Endothelial cell of umbilical vein (primary cell): ENCODE measurements at regions not wholly inside any gene's neighbourhood (a gene's known extent, or its start where the extent isn't known, plus 50 kb on each side); places are given as distances from the start of the nearest gene placed in this dataset.

Experiments
- BruUV-seq: library from RNA; stranded (reverse); fragments of 400-500 nt; replicated peaks from 2 replicates; lab custom pipeline; 2021; lab: Mats Ljungman, UMichigan
- CTCF ChIA-PET: fragments of 300-600, 350-600 bp; sonication (Branson Sonifier 250); formaldehyde crosslinking; loops from one replicate; lab custom pipeline; 2021; ENCODE audit warnings: antibody characterized with exemption, inconsistent platforms; lab: Charles Lee
- POLR2A ChIA-PET: fragments of 300-600, 350-600 bp; sonication (Branson Sonifier 250); formaldehyde crosslinking; loops from one replicate; lab custom pipeline; 2021; ENCODE audit warnings: antibody characterized with exemption, inconsistent platforms; lab: Charles Lee
- DNase-seq: peaks from one replicate; pipeline ENCODE4 v3.0.0-alpha.2; 2011; ENCODE audit warnings: low read depth, low spot score
- FAIRE-seq: peaks from 2 replicates; lab custom pipeline; 2011; peaks lifted over from hg19 to GRCh38; lab: Jason Lieb, UNC
- H2AFZ ChIP-seq: 2 replicates; pipeline ENCODE4 v1.6.0; 2012; ENCODE audit warnings: low read depth, low read length, control low read depth, inconsistent platforms
- H3K27ac ChIP-seq: 2 replicates; pipeline ENCODE4 v1.5.1; 2011; ENCODE audit warnings: low read depth, mild to moderate bottlenecking, control low read depth, low read length, moderate library complexity; ENCODE audit not compliant: insufficient read depth
- H3K27me3 ChIP-seq, 2 experiments: 2 replicates each; pipeline versions ENCODE4 v1.6.0 to v1.6.1; 2011; ENCODE audit warnings: low read length in 2 of 2, mixed read lengths in 1 of 2; ENCODE audit not compliant: control insufficient read depth in 2 of 2, insufficient read depth in 2 of 2
- H3K36me3 ChIP-seq, 2 experiments: 2 replicates in 1 of 2; 3 replicates in 1 of 2; pipeline ENCODE4 v1.5.1; 2011; ENCODE audit warnings: low read length in 2 of 2, mild to moderate bottlenecking in 1 of 2, moderate library complexity in 1 of 2; ENCODE audit not compliant: control insufficient read depth in 2 of 2, insufficient read depth in 2 of 2; ENCODE audit errors: extremely low read depth in 1 of 2
- H3K4me1 ChIP-seq: 3 replicates; pipeline ENCODE4 v1.5.1; 2011; ENCODE audit warnings: mild to moderate bottlenecking, low read length; ENCODE audit not compliant: control insufficient read depth, insufficient read depth; ENCODE audit errors: extremely low read depth
- H3K4me2 ChIP-seq: 2 replicates; pipeline ENCODE4 v1.6.1; 2011; ENCODE audit warnings: low read length, control low read depth, mixed read lengths; ENCODE audit not compliant: insufficient read depth
- H3K4me3 ChIP-seq, 3 experiments: fragments of 200-600 bp in 1 of 3; sonication (generic), shearing (Covaris generic) in 1 of 3; replicated peaks in 1 of 3; 2 replicates each; pipeline ENCODE4 v1.5.1; 2011 to 2016; ENCODE audit warnings: control low read depth in 3 of 3, low read length in 3 of 3, mild to moderate bottlenecking in 2 of 3, inconsistent platforms in 1 of 3, low read depth in 1 of 3, moderate library complexity in 1 of 3; ENCODE audit not compliant: insufficient read depth in 1 of 3
- H3K79me2 ChIP-seq: 2 replicates; pipeline ENCODE4 v1.6.0; 2012; ENCODE audit warnings: low read length, inconsistent platforms; ENCODE audit not compliant: control insufficient read depth, insufficient read depth
- H3K9ac ChIP-seq: replicated peaks from 2 replicates; pipeline ENCODE3; 2011; ENCODE audit warnings: low read length, control low read depth; ENCODE audit not compliant: insufficient read depth; ENCODE audit errors: extremely low read depth
- H3K9me1 ChIP-seq: replicated peaks from 3 replicates; pipeline ENCODE4 v1.6.0; 2011; ENCODE audit warnings: mild to moderate bottlenecking, low read length; ENCODE audit not compliant: control insufficient read depth, insufficient read depth; ENCODE audit errors: extremely low read depth
- H3K9me3 ChIP-seq: replicated peaks from 2 replicates; pipeline ENCODE4 v1.5.1; 2012; ENCODE audit warnings: low read length, inconsistent platforms; ENCODE audit not compliant: control insufficient read depth, insufficient read depth
- H4K20me1 ChIP-seq: replicated peaks from 2 replicates; pipeline ENCODE3; 2011; ENCODE audit warnings: mild to moderate bottlenecking, low read length; ENCODE audit not compliant: control insufficient read depth, insufficient read depth; ENCODE audit errors: extremely low read depth
- CTCF ChIP-seq, 2 donors: IDR thresholded peaks; 1 replicate in 1 of 2; 2 replicates in 1 of 2; pipeline ENCODE4 v1.5.1; 2011; ENCODE audit warnings: low read length in 2 of 2, mild to moderate bottlenecking in 2 of 2, moderate library complexity in 2 of 2, control low read depth in 1 of 2, inconsistent platforms in 1 of 2, low read depth in 1 of 2; ENCODE audit not compliant: insufficient read depth in 1 of 2; ENCODE audit errors: extremely low read depth in 1 of 2
- EZH2 ChIP-seq: IDR thresholded peaks from 2 replicates; pipeline ENCODE4 v1.6.1; 2012; ENCODE audit warnings: borderline replicate concordance, low read depth, mild to moderate bottlenecking, moderate library complexity, low read length, inconsistent platforms; ENCODE audit not compliant: severe bottlenecking
- FOS ChIP-seq: IDR thresholded peaks from 2 replicates; pipeline ENCODE4 v1.6.1; 2011; ENCODE audit warnings: mild to moderate bottlenecking, low read length, moderate library complexity, borderline replicate concordance; ENCODE audit not compliant: insufficient read depth
- GATA2 ChIP-seq: IDR thresholded peaks from 2 replicates; pipeline ENCODE4 v1.7.0; 2011; ENCODE audit warnings: low read depth, mild to moderate bottlenecking, moderate library complexity, mixed read lengths, low read length; ENCODE audit not compliant: insufficient read length, insufficient read depth
- JUN ChIP-seq: IDR thresholded peaks from 2 replicates; pipeline ENCODE4 v1.6.1; 2011; ENCODE audit warnings: borderline replicate concordance, low read depth; ENCODE audit not compliant: insufficient read length, insufficient read depth
- MYC ChIP-seq: IDR thresholded peaks from one replicate; pipeline ENCODE4 v1.6.1; 2011; ENCODE audit warnings: mild to moderate bottlenecking, low read depth, low read length
- POLR2A ChIP-seq: IDR thresholded peaks from 2 replicates; pipeline ENCODE4 v1.6.1; 2012; ENCODE audit warnings: low read depth, mild to moderate bottlenecking, control low read depth, low read length
- POLR2AphosphoS5 ChIP-seq: IDR thresholded peaks from 2 replicates; pipeline ENCODE4 v1.6.1; 2012; ENCODE audit warnings: low read depth, mild to moderate bottlenecking, control low read depth, low read length, moderate library complexity; ENCODE audit not compliant: insufficient read depth
- dilution Hi-C: fragments of 300-500 bp; cut with MboI; formaldehyde crosslinking; loops from one replicate; pipeline ENCODE4 v1.15.0; 2019; ENCODE audit warnings: low sequenced_read_pairs; ENCODE audit not compliant: extremely low pct_ligation_motif_present
- intact Hi-C: fragments of 100-400 bp; cut with micrococcal nuclease; formaldehyde crosslinking; loops from one replicate; pipeline ENCODE4 v1.10.0; 2022
- TF ChIP-seq, protein P1 (sequence below): IDR thresholded peaks from 2 replicates; pipeline ENCODE4 v1.6.1; 2011; ENCODE audit not compliant: insufficient read depth, insufficient read length

GRCh38 chr18:56118422-56118821 is 520.0 kb downstream of the TXNL1 start:
- no peaks in the 10 kb centered on the region for H3K79me2 ChIP-seq
- FAIRE-seq (no peak), DNase-seq (no peak)
- H3K27ac ChIP-seq = no peak overlapping the region
- no peak overlapping the region for H2AFZ ChIP-seq
- no peaks in the 10 kb centered on the region for H3K27me3 ChIP-seq
- H3K9ac ChIP-seq = no peak overlapping the region
- H3K4me1 ChIP-seq = no peaks in the 10 kb centered on the region
- ChIA-PET CTCF (no interaction called here), POLR2A (no interaction called here)
- H3K4me2 ChIP-seq = no peak overlapping the region
- H3K36me3 ChIP-seq = no peaks in the 10 kb centered on the region
- no peak overlapping the region for H3K4me3 ChIP-seq
- H3K9me3 ChIP-seq = no peaks in the 10 kb centered on the region
- intact Hi-C loops = no loop called here
- TF ChIP-seq, protein P1, sequence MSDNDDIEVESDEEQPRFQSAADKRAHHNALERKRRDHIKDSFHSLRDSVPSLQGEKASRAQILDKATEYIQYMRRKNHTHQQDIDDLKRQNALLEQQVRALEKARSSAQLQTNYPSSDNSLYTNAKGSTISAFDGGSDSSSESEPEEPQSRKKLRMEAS = no peak
- TF ChIP-seq GATA2 (no peak), EZH2 (no peak), MYC (no peak), FOS (no peak)
- no peaks in the 10 kb centered on the region for H4K20me1 ChIP-seq
- BruUV-seq = no TSS peak
- dilution Hi-C loops = no loop called here
- no peaks in the 10 kb centered on the region for H3K9me1 ChIP-seq

DNA sequence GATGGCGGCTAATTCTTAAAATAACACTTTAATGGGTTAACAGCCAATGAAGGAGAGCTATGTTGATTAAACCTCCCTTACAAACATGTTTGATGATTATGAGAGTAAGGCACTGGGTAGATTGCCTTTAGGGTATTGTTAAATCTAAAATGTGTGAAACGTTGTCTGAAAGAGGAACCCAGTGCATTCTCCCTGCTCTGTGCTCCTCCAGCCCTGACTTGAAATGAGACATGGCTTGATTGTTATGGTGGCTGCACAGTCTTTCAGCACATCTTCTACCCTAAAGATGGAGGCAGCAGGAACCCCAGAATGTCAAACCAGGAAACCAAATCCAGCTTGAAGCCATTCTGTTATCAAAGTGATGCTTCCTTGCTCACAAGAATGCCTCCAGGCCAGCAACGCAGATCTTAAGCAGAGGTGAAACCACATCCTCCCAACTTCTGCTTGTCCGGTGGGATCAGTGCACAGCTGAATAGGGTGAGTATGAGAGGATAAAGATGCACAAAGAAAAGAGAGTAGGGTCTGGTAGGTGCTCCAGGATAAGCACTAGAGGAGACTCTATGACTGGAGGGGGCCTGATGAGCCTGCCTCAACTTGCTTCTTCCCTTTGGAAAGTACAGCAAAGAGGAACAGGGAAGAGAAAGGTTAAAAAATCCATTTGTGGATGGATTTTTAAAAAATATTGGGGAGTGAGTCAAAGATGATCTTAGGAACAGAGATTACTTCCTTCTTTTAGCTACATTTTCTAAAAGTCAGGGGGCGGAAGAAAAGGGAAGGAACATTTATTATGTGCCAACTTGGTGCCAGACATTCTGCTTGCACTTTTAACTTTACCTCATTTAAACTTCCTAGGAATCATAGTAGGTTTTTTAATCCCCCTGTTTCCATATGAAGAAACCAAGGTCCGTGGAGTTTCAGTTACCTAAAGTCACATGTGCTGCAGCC is 523.0 kb downstream of the TXNL1 start:
- dilution Hi-C loops (no loop called here), intact Hi-C loops (no loop called here)
- Histone ChIP-seq H3K9me1 (no peaks in the 10 kb centered on the region), H3K4me1 (no peaks in the 10 kb centered on the region), H3K27ac (no peak overlapping the region), H4K20me1 (no peaks in the 10 kb centered on the region), H3K4me3 (no peak overlapping the region), H3K79me2 (no peaks in the 10 kb centered on the region), H3K9me3 (no peaks in the 10 kb centered on the region), H3K36me3 (no peaks in the 10 kb centered on the region), H3K27me3 (no peaks in the 10 kb centered on the region), H3K4me2 (no peak overlapping the region), H2AFZ (no peak overlapping the region), H3K9ac (no peak overlapping the region)
- FAIRE-seq = no peak
- ChIA-PET POLR2A (no interaction called here), CTCF (no interaction called here)
- BruUV-seq = no TSS peak
- DNase-seq = no peak
- TF ChIP-seq EZH2 (no peak), POLR2AphosphoS5 (no peak), FOS (no peak), MYC (no peak), JUN (no peak), POLR2A (no peak), CTCF (IDR thresholded peaks at IDR 0.05; ENCODE audit: extremely low read depth in 1 of 2, insufficient read depth in 1 of 2, low read depth in 1 of 2, low read length in 2 of 2) (no peak)
